ENCODE measurements at regions not wholly inside any gene's neighbourhood (a gene's known extent, or its start where the extent isn't known, plus 50 kb on each side); places are given as distances from the start of the nearest gene placed in this dataset.
A peak's percentile ranks its signal among the peaks of the same experiment; 100 is the strongest.

DNA sequence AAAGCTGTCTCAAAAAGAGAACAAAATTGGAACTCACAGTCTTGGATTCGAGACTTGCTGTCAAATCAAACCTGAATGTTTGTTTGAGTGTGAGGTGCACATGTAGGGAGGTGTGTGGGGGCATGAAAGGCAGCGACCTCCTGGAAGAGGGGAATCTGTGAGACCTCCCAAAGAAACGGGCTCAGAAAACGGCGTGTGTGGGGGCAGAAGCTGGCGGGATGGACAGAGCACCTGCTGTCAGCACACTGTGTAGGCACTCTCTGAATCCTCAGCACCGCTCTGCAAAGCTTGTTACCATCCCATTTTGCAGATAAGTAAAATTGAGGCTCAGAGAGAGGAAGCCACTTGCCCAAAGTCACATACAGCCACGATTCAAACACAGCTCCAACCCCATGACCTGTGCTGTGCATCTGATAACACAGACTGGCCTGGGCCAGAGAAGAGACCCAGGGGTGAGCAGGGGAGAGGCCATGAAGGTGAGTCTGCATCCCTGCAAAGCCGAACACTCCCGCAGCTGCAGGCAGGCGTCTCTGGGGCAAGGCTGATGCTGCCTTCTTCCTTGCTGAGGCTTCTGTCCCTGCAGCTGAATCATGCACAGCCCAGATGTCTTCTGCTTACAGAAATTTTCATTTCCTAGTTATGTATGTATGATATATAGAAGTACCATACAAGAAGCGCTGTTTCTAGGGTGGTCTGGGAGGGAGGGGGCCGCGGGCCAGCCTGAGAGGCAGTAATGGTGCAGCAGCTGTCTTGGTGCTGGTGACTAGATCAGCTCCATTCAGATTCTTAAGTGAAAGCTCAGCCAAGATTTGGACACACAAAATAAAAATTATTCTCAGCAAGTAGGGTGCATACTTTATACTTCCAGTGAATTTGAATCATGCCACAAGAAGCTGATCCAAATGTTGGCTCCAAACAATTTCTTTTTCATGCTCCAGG lies 67.3 kb upstream of the SHISAL1 start:
- intact Hi-C loops (cut with DNase I): no loop called here
- DNase-seq: no peak

GRCh38 chr22:44378380-44378779 lies 65.6 kb upstream of the SHISAL1 start:
- intact Hi-C loops (cut with DNase I): no loop called here

GRCh38 chr22:44375451-44375850 lies 62.7 kb upstream of the SHISAL1 start:
- intact Hi-C loops (cut with DNase I): no loop called here
- no peak for DNase-seq

More at GRCh38 chr22:44378380-44378779, 65.6 kb upstream of the SHISAL1 start:
- DNase-seq: no peak

- intact Hi-C loops (cut with DNase I): no loop called here
- no peak for DNase-seq
Observed at GRCh38 chr22:44373234-44373633, 60.5 kb upstream of the SHISAL1 start.

DNA sequence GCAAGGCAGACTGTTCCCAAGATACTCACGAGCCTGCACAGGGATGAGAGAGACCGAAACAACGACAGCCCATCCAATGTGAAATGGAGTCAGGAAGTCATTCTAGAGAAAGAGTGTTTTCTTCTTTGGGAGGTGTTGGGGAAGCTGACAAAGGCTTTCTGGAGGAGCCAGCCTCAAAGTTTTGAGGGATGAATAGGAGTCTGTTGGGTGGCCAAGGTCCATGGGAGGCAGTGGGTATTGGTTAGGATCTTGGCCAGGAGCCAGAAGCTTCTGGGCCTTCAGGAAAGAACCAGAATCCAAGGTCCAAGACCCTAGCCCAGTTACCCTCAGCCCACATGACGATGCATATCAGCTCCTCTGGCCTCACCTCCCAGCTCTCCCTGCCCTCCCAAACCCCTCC lies 59.9 kb upstream of the SHISAL1 start:
- DNase-seq: no peak
- intact Hi-C loops (cut with DNase I): no loop called here

GRCh38 chr22:44371741-44372525 lies 59.2 kb upstream of the SHISAL1 start:
- no peak for DNase-seq
- intact Hi-C loops (cut with DNase I): no loop called here

DNA sequence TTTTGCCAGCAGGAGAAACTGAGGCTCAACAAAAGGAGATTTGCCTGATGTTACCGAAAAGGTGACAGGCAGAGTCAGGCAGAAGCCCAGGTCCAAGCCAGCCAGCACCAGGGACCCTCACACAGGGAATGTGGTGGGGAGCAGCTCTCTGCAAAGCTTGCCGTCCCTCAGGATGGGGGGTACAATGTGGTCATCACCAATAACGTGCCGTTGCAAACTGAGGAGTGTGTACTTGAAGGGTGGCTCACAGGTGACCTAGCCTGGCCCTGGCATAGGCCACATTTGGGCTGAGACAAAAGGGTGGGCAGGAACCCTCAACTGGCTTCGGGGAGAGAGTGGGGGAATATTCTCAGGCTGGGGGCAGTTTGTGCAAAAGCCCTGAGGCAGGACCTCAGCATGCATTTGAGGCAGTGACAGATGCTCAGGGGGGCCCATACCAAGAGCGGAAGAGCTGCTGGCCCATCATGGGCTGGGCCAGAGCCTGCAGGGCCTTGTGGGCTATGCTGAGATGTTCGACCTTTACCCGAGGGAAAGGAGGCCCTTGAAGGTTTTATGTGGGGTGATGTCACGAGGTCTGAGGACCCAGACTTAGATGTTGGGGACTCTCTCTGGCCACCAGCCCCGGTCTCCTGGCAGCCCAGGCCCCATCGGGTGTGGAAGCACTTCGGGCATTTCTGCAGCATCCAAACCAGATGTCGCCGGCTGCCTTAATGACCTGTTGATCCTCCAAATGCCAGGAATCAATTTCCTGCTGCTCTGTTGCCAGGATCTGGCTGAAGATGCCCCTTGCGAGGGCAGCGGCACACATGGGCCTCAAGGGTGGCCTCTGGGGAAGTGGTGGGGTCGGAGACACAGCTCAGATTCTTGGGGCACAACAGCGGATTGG lies 57.4 kb upstream of the SHISAL1 start:
- no peak for DNase-seq
- intact Hi-C loops (cut with DNase I): no loop called here

- intact Hi-C loops (cut with DNase I): no loop called here
- no peak for DNase-seq
Observed at GRCh38 chr22:44369293-44369661, 56.5 kb upstream of the SHISAL1 start.

GRCh38 chr22:44368611-44369292 lies 56.0 kb upstream of the SHISAL1 start:
- DNase-seq: no peak
- intact Hi-C loops (cut with DNase I): no loop called here

GRCh38 chr22:44366372-44367300 lies 53.9 kb upstream of the SHISAL1 start:
- DNase-seq: no peak
- intact Hi-C loops (cut with DNase I): no loop called here

GRCh38 chr22:44365832-44366231 lies 53.1 kb upstream of the SHISAL1 start:
- intact Hi-C loops (cut with DNase I): no loop called here
- no peak for DNase-seq

GRCh38 chr22:44365191-44365590 lies 52.4 kb upstream of the SHISAL1 start:
- DNase-seq: peak in 1 of 42 donors; percentile 36

DNA sequence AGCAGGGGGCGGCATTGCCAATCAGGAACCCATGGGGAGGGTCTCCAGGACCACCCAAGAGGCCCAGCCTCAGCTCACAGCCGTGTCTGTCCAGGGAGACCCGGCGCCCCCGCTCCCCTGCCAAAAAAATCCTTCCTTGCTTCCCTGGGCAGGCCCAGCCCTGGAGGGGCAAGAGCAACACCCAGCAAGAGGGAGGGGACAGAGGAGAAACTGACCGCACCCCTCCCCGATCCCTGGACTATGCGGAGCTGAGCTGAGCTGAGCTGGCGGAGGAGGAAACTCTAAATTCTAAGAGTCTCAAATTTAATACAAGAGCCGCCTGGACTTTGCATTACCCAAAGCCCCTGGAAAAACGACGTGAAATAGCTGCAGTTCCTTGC lies 52.0 kb upstream of the SHISAL1 start:
- intact Hi-C loops (cut with DNase I): no loop called here
- DNase-seq: no peak

More at GRCh38 chr22:44365191-44365590, 52.4 kb upstream of the SHISAL1 start:
- intact Hi-C loops (cut with DNase I): no loop called here

GRCh38 chr22:44363980-44364750 lies 51.4 kb upstream of the SHISAL1 start:
- no peak for DNase-seq
- intact Hi-C loops (cut with DNase I): no loop called here

- peak in 19 of 42 donors; percentile 18 to 74 (median 37) for DNase-seq
- intact Hi-C loops (cut with DNase I): no loop called here
Observed at GRCh38 chr22:44363013-44363979, 50.5 kb upstream of the SHISAL1 start.
